Ascending aorta (tissue), 2 donors: ENCODE measurements at regions not wholly inside any gene's neighbourhood (a gene's known extent, or its start where the extent isn't known, plus 50 kb on each side); places are given as distances from the start of the nearest gene placed in this dataset.
"Not testable (repeated sequence)": the region's sequence is repeated elsewhere in the genome, so short reads cannot be mapped to it uniquely, and the experiment has no call there.

Experiments used
- DNase-seq, 2 donors: peaks; one replicate each; pipeline ENCODE4 v3.0.0-alpha.2; 2019; ENCODE audit warnings: low spot score in 2 of 2
- H3K27ac ChIP-seq, 2 donors: fragments of 200-600 bp; sonication (generic); one replicate each; pipeline ENCODE4 v1.5.1; 2016 to 2017; ENCODE audit warnings: mild to moderate bottlenecking in 1 of 2
- H3K27me3 ChIP-seq: fragments of 200-600 bp; sonication (generic); one replicate; pipeline ENCODE4 v1.5.1; 2017
- H3K36me3 ChIP-seq, 2 donors: fragments of 200-600 bp; sonication (generic); one replicate each; pipeline ENCODE4 v1.5.1; 2016
- H3K4me1 ChIP-seq, 2 donors: fragments of 200-600 bp; sonication (generic); one replicate each; pipeline ENCODE4 v1.5.1; 2016 to 2017; ENCODE audit warnings: mild to moderate bottlenecking in 1 of 2
- H3K4me3 ChIP-seq, 2 donors: fragments of 200-600 bp; sonication (generic); one replicate each; pipeline ENCODE4 v1.5.1; 2016 to 2017; ENCODE audit warnings: mild to moderate bottlenecking in 1 of 2
- H3K9me3 ChIP-seq, 2 donors: fragments of 200-600 bp; sonication (generic); one replicate each; pipeline ENCODE4 v1.5.1; 2016
- intact Hi-C: fragments of 100-400 bp; cut with DNase I; formaldehyde crosslinking; loops from one replicate; pipeline ENCODE4 v1.15.1; 2023
- TF ChIP-seq, protein P1 (sequence below), 3 experiments: fragments of 200-600 bp in 2 of 3; fragments of 450-650 bp in 1 of 3; sonication (generic) in 2 of 3; IDR thresholded peaks; one replicate each; pipeline ENCODE4 v1.5.1; 2016 to 2019; ENCODE audit warnings: antibody characterized with exemption in 3 of 3, mild to moderate bottlenecking in 1 of 3, moderate library complexity in 1 of 3

DNA sequence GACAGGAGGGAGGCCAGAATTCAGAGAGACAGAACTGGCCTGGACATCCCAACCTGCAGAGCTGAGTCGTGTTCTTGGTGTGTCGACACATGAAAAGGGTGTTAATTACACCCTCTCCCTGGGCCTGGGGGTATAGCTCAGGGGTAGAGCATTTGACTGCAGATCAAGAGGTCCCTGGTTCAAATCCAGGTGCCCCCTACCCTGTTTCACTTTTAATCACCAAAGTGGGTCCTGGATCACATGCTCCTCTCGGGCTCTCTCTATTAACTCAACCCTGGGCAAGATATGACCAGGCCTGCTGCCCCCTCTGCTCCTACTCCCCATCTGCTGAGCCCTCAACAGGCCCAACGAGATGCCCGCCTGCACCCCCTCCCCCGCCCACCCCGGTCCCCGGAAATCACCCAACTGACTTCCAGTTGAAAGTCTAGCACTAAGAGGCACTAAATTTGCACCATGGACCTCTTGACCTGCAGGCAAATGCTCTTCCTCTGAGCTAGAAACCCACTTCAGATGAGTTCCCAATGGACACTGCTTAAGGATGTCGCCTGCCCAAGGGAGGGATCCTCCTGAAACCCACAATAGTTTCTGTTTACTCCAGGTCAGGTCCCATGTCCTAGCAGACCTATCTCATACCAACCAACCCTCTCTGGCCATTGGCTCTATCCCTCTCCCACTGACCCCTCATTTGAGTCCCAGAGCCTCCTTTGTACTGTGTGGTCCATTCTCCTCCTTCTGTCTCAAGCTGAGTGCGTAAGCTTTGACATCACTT, 137.6 kb downstream of the ZNF467 start:
- no peak for DNase-seq
- intact Hi-C loops, result no loop called here
- H3K4me3 ChIP-seq, result no peak overlapping the region
- H3K27me3 ChIP-seq, result no peaks in the 10 kb centered on the region
- H3K36me3 ChIP-seq, result no peaks in the 10 kb centered on the region
- no peaks in the 10 kb centered on the region for H3K4me1 ChIP-seq
- H3K9me3 ChIP-seq, result no peaks in the 10 kb centered on the region
- H3K27ac ChIP-seq, result no peak overlapping the region
- TF ChIP-seq, protein P1, sequence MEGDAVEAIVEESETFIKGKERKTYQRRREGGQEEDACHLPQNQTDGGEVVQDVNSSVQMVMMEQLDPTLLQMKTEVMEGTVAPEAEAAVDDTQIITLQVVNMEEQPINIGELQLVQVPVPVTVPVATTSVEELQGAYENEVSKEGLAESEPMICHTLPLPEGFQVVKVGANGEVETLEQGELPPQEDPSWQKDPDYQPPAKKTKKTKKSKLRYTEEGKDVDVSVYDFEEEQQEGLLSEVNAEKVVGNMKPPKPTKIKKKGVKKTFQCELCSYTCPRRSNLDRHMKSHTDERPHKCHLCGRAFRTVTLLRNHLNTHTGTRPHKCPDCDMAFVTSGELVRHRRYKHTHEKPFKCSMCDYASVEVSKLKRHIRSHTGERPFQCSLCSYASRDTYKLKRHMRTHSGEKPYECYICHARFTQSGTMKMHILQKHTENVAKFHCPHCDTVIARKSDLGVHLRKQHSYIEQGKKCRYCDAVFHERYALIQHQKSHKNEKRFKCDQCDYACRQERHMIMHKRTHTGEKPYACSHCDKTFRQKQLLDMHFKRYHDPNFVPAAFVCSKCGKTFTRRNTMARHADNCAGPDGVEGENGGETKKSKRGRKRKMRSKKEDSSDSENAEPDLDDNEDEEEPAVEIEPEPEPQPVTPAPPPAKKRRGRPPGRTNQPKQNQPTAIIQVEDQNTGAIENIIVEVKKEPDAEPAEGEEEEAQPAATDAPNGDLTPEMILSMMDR (IDR thresholded peaks at IDR 0.05), result no peak

DNA sequence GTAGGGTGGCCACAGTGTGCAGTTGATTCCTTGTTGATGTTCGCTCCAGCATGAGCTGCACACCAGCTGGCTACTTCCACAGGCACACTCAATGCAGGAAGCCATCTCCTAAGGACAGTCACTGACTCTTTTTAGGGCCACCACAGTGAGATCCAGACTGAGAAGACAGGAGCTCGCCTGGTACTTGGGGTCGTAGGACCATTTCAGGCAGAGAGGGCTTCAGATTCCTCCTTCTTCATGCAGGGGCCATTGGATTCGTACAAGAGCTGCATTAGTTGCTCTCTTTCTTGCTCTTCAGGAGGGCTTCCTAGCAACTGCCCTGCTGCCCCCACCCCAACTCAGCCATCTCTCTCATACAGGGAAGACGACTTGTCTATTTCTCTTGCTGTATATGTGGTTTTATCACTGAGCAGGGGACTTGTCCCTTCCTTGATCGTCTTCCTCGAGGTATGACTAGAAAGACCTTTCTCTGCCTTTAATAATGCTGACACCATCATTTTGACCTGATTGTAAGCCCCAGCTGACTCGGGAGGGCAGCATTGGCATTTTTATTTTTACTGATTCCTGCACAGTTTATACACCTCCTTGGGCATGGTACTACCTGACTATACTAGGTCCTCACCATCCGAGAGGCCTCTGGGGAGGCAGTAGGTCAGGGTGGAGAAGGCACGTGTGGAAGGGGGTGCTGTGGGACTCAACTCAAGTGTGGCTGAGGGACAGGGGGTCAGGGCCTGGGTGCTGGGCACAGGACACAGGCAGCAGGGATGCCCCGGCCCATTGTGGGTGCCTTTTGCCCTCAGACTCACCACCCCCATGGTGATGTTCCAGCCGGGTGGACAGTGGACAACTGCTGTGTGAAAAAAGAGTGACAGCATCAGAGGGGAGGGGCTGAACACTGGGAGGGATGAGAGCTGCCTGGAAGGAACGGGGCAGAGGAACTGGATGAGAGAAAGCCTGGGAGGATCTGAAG, 136.7 kb upstream of the ZNF746 start:
- peak in 1 of 2 donors; percentile 31 for DNase-seq
- no peaks in the 10 kb centered on the region for H3K9me3 ChIP-seq
- H3K27me3 ChIP-seq, result no peaks in the 10 kb centered on the region
- H3K4me3 ChIP-seq, result no peak overlapping the region
- H3K36me3 ChIP-seq, result no peaks in the 10 kb centered on the region
- no peaks in the 10 kb centered on the region for H3K4me1 ChIP-seq
- H3K27ac ChIP-seq, result no peak overlapping the region
- TF ChIP-seq, protein P1 (IDR thresholded peaks at IDR 0.05), result no peak
- intact Hi-C loops, result no loop called here

DNA sequence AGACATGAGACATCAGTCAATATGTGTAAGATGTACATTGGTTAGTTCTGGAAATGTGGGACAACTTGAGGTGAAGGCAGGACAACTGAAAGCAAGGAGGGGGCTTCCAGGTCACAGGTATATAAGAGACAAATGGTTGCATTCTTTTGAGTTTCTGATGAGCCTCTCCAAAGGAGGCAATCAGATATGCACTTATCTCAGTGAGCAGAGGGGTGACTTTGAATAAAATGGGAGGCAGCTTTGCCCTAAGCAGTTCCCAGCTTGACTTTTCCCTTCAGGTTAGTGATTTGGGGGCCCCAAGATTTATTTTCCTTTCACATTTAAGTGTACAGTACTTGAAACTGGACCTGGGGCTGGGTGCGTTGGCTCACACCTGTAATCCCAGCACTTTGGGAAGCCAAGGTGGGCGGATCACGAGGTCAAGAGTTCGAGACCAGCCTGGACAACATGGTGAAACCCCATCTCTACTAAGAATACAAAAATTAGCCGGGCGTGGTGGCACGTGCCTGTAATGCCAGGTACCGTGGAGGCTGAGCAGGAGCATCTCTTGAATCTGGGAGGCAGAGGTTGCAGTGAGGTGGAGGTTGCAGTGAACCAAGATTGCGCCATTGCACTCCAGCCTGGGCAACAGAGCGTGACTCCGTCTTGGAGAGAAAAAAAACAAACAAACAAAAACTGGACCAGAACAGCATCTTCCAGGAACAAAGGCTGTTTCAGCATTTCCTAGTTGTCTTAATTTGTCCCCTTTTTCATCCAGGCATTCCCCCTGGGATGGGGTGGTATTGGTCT, 130.9 kb upstream of the ZNF746 start:
- intact Hi-C loops, result loop anchor here (10.0 kb wide), 3 partner anchors 116 to 776 kb away; partner anchors contain the start of gene ZNF783
- H3K4me1 ChIP-seq, H3K27ac ChIP-seq, H3K27me3 ChIP-seq, H3K36me3 ChIP-seq, DNase-seq, H3K4me3 ChIP-seq, H3K9me3 ChIP-seq: not testable (repeated sequence)

DNA sequence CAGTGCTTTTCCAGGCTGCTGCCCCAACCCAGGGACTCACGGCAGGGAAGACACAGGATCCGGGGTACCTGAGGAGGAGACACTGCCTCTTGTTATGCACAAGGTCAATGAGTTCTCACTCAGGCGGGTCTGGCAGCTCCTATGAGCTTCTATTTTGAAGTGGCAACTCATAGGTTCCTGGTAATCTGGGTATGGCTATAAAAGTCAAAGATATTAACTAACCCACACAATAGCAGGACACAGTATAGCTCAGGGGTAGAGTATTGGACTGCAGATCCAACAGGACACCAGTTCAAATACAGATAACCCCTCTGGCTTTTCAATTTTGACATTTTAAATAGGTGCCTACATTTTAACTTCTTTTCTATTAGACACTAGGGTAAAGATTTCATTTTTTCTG, 130.3 kb upstream of the ZNF746 start:
- Histone ChIP-seq H3K27me3 (no peaks in the 10 kb centered on the region), H3K4me1 (peaks cover 0 to 4% of the 10 kb centered on the region in 2 donors), H3K27ac (no peak overlapping the region), H3K9me3 (no peaks in the 10 kb centered on the region), H3K36me3 (no peaks in the 10 kb centered on the region), H3K4me3 (no peak overlapping the region)
- DNase-seq, result no peak
- TF ChIP-seq, protein P1 (IDR thresholded peaks at IDR 0.05), result no peak
- intact Hi-C loops, result loop anchor here (10.0 kb wide), 3 partner anchors 117 to 777 kb away; partner anchors contain the start of gene ZNF783

DNA sequence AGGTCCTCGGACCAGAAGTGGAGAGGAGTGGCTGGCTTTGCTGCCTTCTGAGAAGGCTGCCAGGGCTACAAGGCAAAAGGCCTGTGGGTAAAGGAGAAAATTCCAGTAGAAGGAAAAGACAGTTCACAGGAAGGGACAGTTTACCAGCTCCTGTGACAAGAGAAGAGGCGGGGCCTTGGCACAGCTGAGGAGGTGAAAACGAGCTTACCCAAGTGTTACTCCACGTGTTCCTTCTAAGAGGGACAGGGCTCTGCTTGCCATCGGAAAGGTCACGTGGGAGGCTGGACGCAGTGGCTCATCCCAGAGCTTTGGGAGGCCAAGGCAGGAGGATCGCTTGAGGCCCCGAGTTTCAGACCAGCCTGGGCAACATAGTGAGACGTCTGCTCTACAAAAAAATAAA, 129.4 kb upstream of the ZNF746 start:
- no peaks in the 10 kb centered on the region for H3K9me3 ChIP-seq
- H3K4me3 ChIP-seq, result no peak overlapping the region
- no peaks in the 10 kb centered on the region for H3K27me3 ChIP-seq
- no peaks in the 10 kb centered on the region for H3K36me3 ChIP-seq
- TF ChIP-seq, protein P1 (IDR thresholded peaks at IDR 0.05), result no peak
- no peak for DNase-seq
- H3K4me1 ChIP-seq, result peaks cover 0 to 7% of the 10 kb centered on the region in 2 donors
- intact Hi-C loops, result loop anchor here (10.0 kb wide), 3 partner anchors 118 to 778 kb away; partner anchors contain the start of gene ZNF783
- no peak overlapping the region for H3K27ac ChIP-seq
